ENCODE measurements at regions not wholly inside any gene's neighbourhood (a gene's known extent, or its start where the extent isn't known, plus 50 kb on each side); places are given as distances from the start of the nearest gene placed in this dataset.

GRCh38 chr3:126252373-126252772 lies 72.0 kb upstream of the ALDH1L1 start:
- in situ Hi-C loops (cut with HindIII; ENCODE audit: low pct_unique_long_range_greater_than_20kb, low sequenced_read_pairs): no loop called here
- no peak for DNase-seq (ENCODE audit: low read depth, low spot score)

DNA sequence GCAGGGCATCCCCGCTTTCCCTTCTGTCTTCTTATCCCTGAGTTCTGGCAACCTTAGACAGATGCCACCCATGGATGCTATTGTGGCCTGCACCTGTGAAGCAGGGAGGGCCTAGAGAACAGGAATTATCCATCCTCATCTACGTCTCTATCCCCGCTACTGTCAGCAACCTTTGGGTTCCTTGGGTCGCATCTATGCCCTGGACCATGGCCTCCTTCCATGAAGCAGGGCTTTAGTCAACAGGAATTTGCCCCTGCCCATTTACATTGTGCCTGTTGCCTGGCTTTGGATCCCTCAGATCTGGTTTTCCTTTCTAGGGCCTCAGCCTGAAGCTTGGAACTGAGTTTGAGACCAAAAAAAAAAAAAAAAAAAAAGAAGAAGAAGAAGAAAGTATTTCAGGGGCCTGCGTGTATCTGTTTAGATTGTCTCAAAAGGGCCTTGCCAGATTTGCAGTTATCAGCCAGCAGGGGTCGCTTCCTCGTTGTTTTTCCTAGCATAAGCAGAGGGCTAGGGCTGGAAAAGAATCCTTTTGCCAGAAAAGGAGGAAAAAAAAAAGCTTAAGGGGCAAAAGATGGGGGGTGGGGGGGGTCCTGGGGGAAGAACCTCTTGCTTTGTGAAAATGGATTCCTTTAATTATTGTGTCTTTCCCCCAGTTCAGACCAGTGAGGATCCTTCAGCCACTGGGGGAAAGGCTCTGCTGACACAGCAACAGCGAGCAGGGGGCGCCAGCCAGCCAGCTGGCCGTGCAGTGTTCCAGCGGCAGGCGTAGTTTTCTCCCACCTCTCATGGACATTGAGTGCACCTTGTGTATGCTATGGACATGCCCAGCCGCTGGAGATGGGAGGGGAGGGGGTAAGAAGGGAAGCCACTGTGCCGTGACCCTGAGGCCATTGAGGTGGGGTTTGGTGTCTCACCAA lies 65.7 kb upstream of the ALDH1L1 start:
- in situ Hi-C loops (cut with HindIII; ENCODE audit: low pct_unique_long_range_greater_than_20kb, low sequenced_read_pairs): no loop called here

More for the DNA sequence above, 65.7 kb upstream of the ALDH1L1 start:
- peak; percentile 64 for DNase-seq (ENCODE audit: low read depth, low spot score)
